ENCODE measurements at regions not wholly inside any gene's neighbourhood (a gene's known extent, or its start where the extent isn't known, plus 50 kb on each side); places are given as distances from the start of the nearest gene placed in this dataset.

GRCh38 chr11:92770981-92771380, 198.5 kb upstream of the MTNR1B start:
- no peaks in the 10 kb centered on the region for H3K27me3 ChIP-seq (ENCODE audit: control insufficient read depth in 2 of 2, insufficient read depth in 2 of 2, low read length in 2 of 2)
- H3K4me2 ChIP-seq (ENCODE audit: insufficient read depth, low read length): no peak overlapping the region
- no peak overlapping the region for H2AFZ ChIP-seq (ENCODE audit: low read depth, low read length)
- H3K4me3 ChIP-seq: no peak overlapping the region
- H4K20me1 ChIP-seq (replicated peaks; ENCODE audit: control insufficient read depth, insufficient read depth, low read length): no peaks in the 10 kb centered on the region
- H3K4me1 ChIP-seq (replicated peaks in 1 of 2; ENCODE audit: control insufficient read depth in 2 of 2, insufficient read depth in 2 of 2, low read length in 2 of 2): no peaks in the 10 kb centered on the region
- DNase-seq (ENCODE audit: extremely low read depth in 1 of 4, low spot score in 3 of 4) (no peak), FAIRE-seq (no peak), ATAC-seq (no peak)
- in situ Hi-C loops (cut with MboI) (no loop called here), intact Hi-C loops (cut with micrococcal nuclease) (no loop called here)
- no peaks in the 10 kb centered on the region for H3K9me1 ChIP-seq (ENCODE audit: control insufficient read depth, insufficient read depth, low read length)
- no peaks in the 10 kb centered on the region for H3K79me2 ChIP-seq (ENCODE audit: control insufficient read depth, insufficient read depth, low read length)
- H3K36me3 ChIP-seq (ENCODE audit: control insufficient read depth, insufficient read depth, low read length): no peaks in the 10 kb centered on the region
- no TSS peak for BruUV-seq (replicated peaks)
- H3K9me3 ChIP-seq (replicated peaks; ENCODE audit: control insufficient read depth, insufficient read depth, low read depth, low read length): no peaks in the 10 kb centered on the region
- H3K9ac ChIP-seq (ENCODE audit: insufficient read depth in 1 of 2, low read depth in 2 of 2, low read length in 2 of 2): no peak overlapping the region
- POLR2A ChIA-PET: no interaction called here
- TF ChIP-seq BCOR (IDR thresholded peaks at IDR 0.05): no peak
- no peak for TF ChIP-seq JUN (IDR thresholded peaks at IDR 0.05; ENCODE audit: borderline replicate concordance, low read depth, low read length)
- no peak for TF ChIP-seq JUN (CRISPR knock-in tag; IDR thresholded peaks at IDR 0.05; ENCODE audit: borderline replicate concordance)
- TF ChIP-seq ZNF655 (CRISPR knock-in tag; IDR thresholded peaks at IDR 0.05): no peak
- TF ChIP-seq TCF3 (CRISPR knock-in tag; IDR thresholded peaks at IDR 0.05): no peak
- TF ChIP-seq HDAC2 (IDR thresholded peaks at IDR 0.05): no peak
- H3K27ac ChIP-seq (ENCODE audit: extremely low read depth, low read depth, low read length): no peak overlapping the region
- CTCF ChIA-PET (ENCODE audit: low intra/inter-chr PET ratio): no interaction called here
- 0% methylated on average over 9 of the region's 9 CpGs for WGBS (ENCODE audit: insufficient coverage, low coverage, missing lambda C conversion rate)

GRCh38 chr11:92771701-92772100, 197.8 kb upstream of the MTNR1B start:
- Histone ChIP-seq H3K27me3 (ENCODE audit: control insufficient read depth in 2 of 2, insufficient read depth in 2 of 2, low read length in 2 of 2) (no peaks in the 10 kb centered on the region), H3K9ac (ENCODE audit: insufficient read depth in 1 of 2, low read depth in 2 of 2, low read length in 2 of 2) (no peak overlapping the region), H3K4me3 (no peak overlapping the region), H3K4me1 (replicated peaks in 1 of 2; ENCODE audit: control insufficient read depth in 2 of 2, insufficient read depth in 2 of 2, low read length in 2 of 2) (no peaks in the 10 kb centered on the region), H4K20me1 (replicated peaks; ENCODE audit: control insufficient read depth, insufficient read depth, low read length) (no peaks in the 10 kb centered on the region), H3K9me1 (ENCODE audit: control insufficient read depth, insufficient read depth, low read length) (no peaks in the 10 kb centered on the region), H3K4me2 (ENCODE audit: insufficient read depth, low read length) (no peak overlapping the region), H3K27ac (ENCODE audit: extremely low read depth, low read depth, low read length) (no peak overlapping the region), H3K9me3 (replicated peaks; ENCODE audit: control insufficient read depth, insufficient read depth, low read depth, low read length) (no peaks in the 10 kb centered on the region), H3K79me2 (ENCODE audit: control insufficient read depth, insufficient read depth, low read length) (no peaks in the 10 kb centered on the region), H3K36me3 (ENCODE audit: control insufficient read depth, insufficient read depth, low read length) (no peaks in the 10 kb centered on the region), H2AFZ (ENCODE audit: low read depth, low read length) (no peak overlapping the region)
- POLR2A ChIA-PET: no interaction called here
- CTCF ChIA-PET (ENCODE audit: low intra/inter-chr PET ratio): no interaction called here
- FAIRE-seq (no peak), DNase-seq (ENCODE audit: extremely low read depth in 1 of 4, low spot score in 3 of 4) (no peak), ATAC-seq (no peak)
- no TSS peak for BruUV-seq (replicated peaks)
- intact Hi-C loops (cut with micrococcal nuclease) (no loop called here), in situ Hi-C loops (cut with MboI) (no loop called here)
- WGBS (ENCODE audit: insufficient coverage, low coverage, missing lambda C conversion rate): 2% methylated on average over 3 of the region's 3 CpGs
- TF ChIP-seq ZNF668 (CRISPR knock-in tag; IDR thresholded peaks at IDR 0.05) (no peak), PATZ1 (CRISPR knock-in tag; IDR thresholded peaks at IDR 0.05; ENCODE audit: borderline replicate concordance) (no peak), THRB (CRISPR knock-in tag; conservative IDR thresholded peaks at IDR 0.05) (no peak), EZH2 (IDR thresholded peaks at IDR 0.05; ENCODE audit: borderline replicate concordance, low read depth, low read length) (no peak), TFE3 (CRISPR knock-in tag; IDR thresholded peaks at IDR 0.05) (no peak), ZNF717 (CRISPR knock-in tag; IDR thresholded peaks at IDR 0.05) (no peak)

Data from K562 (cell line).